Transverse colon (tissue), 4 donors: ENCODE measurements at regions not wholly inside any gene's neighbourhood (a gene's known extent, or its start where the extent isn't known, plus 50 kb on each side); places are given as distances from the start of the nearest gene placed in this dataset.

Source experiments
- DNase-seq: peaks from one replicate; pipeline ENCODE4 v3.0.0-alpha.2; 2019
- H3K27ac ChIP-seq, 4 donors: fragments of 200-600 bp; sonication (generic); 2 replicates each; pipeline ENCODE4 v1.5.1; 2016 to 2018; ENCODE audit warnings: inconsistent platforms in 4 of 4
- H3K27me3 ChIP-seq: fragments of 200-600 bp; sonication (generic); 2 replicates; pipeline ENCODE4 v1.5.1; 2017; ENCODE audit warnings: inconsistent platforms
- H3K36me3 ChIP-seq, 4 donors: fragments of 200-600 bp; sonication (generic); 2 replicates each; pipeline ENCODE4 v1.5.1; 2017 to 2019; ENCODE audit warnings: inconsistent platforms in 4 of 4
- H3K4me1 ChIP-seq, 4 donors: fragments of 200-600 bp; sonication (generic); 2 replicates each; pipeline ENCODE4 v1.5.1; 2017 to 2020; ENCODE audit warnings: inconsistent platforms in 4 of 4
- H3K4me3 ChIP-seq, 4 donors: fragments of 200-600 bp; sonication (generic); 1 replicate in 1 of 4; 2 replicates in 3 of 4; pipeline versions ENCODE4 v1.5.1 to v1.6.1; 2017 to 2019; ENCODE audit warnings: inconsistent platforms in 4 of 4
- H3K9me3 ChIP-seq, 2 donors: fragments of 200-600 bp; sonication (generic); 2 replicates each; pipeline ENCODE4 v1.5.1; 2017 to 2019; ENCODE audit warnings: inconsistent platforms in 2 of 2
- CTCF ChIP-seq, 5 experiments: fragments of 200-600 bp in 3 of 5; fragments of 450-650 bp in 2 of 5; sonication (generic) in 3 of 5; IDR thresholded peaks; 1 replicate in 2 of 5; 2 replicates in 3 of 5; pipeline ENCODE4 v1.5.1; 2016 to 2017; ENCODE audit warnings: antibody characterized with exemption in 5 of 5, inconsistent platforms in 3 of 5, mild to moderate bottlenecking in 2 of 5, moderate library complexity in 1 of 5
- EP300 ChIP-seq: sonication (generic); formaldehyde crosslinking; IDR thresholded peaks from one replicate; pipeline ENCODE4 v1.6.1; 2017; ENCODE audit warnings: antibody characterized with exemption, low read depth
- POLR2A ChIP-seq: fragments of 450-650 bp; IDR thresholded peaks from one replicate; pipeline ENCODE4 v1.6.1; 2016; ENCODE audit warnings: antibody characterized with exemption, mild to moderate bottlenecking, moderate library complexity
- POLR2AphosphoS5 ChIP-seq, 3 donors: sonication (generic); formaldehyde crosslinking; IDR thresholded peaks; one replicate each; pipeline ENCODE4 v1.6.1; 2016; ENCODE audit warnings: antibody characterized with exemption in 3 of 3
- WGBS, 2 donors: methylation state at CpG; one replicate each; pipeline ENCODE4 v1.1.5; 2018; ENCODE audit warnings: low coverage in 1 of 2; 5-methylcytosine and 5-hydroxymethylcytosine counted together
- in situ Hi-C, 4 donors: fragments of 200-750 bp; cut with MboI; loops; one replicate each; pipeline versions ENCODE4 v1.15.0 to v1.15.1; 2017; ENCODE audit warnings: low sequenced_read_pairs in 3 of 4, low pct_ligation_motif_present in 1 of 4, low pct_unique_long_range_greater_than_20kb in 1 of 4
- intact Hi-C: fragments of 100-400 bp; cut with DNase I; formaldehyde crosslinking; loops from one replicate; pipeline ENCODE4 v1.15.1; 2023; ENCODE audit warnings: low total_unique reads

- no peak for DNase-seq
- in situ Hi-C loops = no loop called here
- Histone ChIP-seq H3K4me1 (no peaks in the 10 kb centered on the region), H3K27ac (no peak overlapping the region), H3K27me3 (no peaks in the 10 kb centered on the region), H3K36me3 (no peaks in the 10 kb centered on the region), H3K4me3 (no peak overlapping the region), H3K9me3 (no peaks in the 10 kb centered on the region)
- TF ChIP-seq POLR2AphosphoS5 (IDR thresholded peaks at IDR 0.05) = no peak
- TF ChIP-seq POLR2A = no peak
- TF ChIP-seq EP300 = no peak
- intact Hi-C loops = no loop called here
Measured at GRCh38 chr6:112929641-112930040, 582.5 kb downstream of the RFPL4B start.

DNA sequence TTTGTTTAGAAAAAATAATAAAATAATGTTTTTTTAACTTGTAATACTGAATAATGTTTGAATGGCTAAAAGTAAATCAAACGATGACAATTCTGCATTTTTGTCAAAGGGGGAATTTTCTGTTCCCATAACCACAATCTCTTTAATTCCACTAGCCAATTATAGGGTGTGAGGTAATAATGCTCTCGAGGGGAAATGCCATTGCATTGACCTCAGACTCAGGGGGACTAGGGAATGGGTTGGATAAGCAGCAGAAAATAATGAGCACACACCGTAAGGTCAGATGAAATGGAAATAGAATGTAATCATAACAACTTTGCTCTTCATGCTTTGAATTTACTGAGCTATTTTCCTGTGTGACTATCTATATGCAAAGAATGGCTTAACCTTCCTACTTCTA is 584.7 kb downstream of the RFPL4B start:
- Histone ChIP-seq H3K4me1 (no peaks in the 10 kb centered on the region), H3K9me3 (no peaks in the 10 kb centered on the region), H3K36me3 (no peaks in the 10 kb centered on the region), H3K27ac (no peak overlapping the region), H3K27me3 (no peaks in the 10 kb centered on the region), H3K4me3 (no peak overlapping the region)
- intact Hi-C loops (no loop called here), in situ Hi-C loops (no loop called here)
- no peak for DNase-seq
- 70 to 72% methylated on average over 3 of the region's 3 CpGs for WGBS, 2 donors
- TF ChIP-seq EP300 = no peak

DNA sequence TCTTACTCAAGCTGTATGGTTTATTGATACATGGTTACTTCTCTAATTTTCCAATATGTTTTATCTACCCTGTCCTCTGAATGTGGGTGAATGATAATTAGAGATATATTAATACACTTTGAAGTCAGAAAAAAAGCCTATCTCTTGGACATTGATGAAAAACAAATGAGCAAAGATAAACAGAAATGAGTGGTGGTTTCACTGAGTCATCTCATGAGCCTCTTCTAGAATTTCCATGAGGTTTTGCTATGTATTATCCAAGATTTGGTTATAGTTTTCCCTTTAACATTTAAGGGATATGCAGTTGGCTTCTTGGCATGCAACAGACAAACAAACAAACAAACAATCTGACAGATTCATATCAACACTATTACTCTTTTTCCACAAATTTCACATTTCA is 586.8 kb downstream of the RFPL4B start:
- Histone ChIP-seq H3K27ac (no peak overlapping the region), H3K27me3 (no peaks in the 10 kb centered on the region), H3K4me1 (no peaks in the 10 kb centered on the region), H3K36me3 (no peaks in the 10 kb centered on the region), H3K9me3 (no peaks in the 10 kb centered on the region), H3K4me3 (no peak overlapping the region)
- in situ Hi-C loops = no loop called here
- no peak for DNase-seq
- intact Hi-C loops = no loop called here
- TF ChIP-seq POLR2AphosphoS5 (IDR thresholded peaks at IDR 0.05) (no peak), EP300 (no peak), POLR2A (no peak), CTCF (IDR thresholded peaks at IDR 0.05) (no peak)

DNA sequence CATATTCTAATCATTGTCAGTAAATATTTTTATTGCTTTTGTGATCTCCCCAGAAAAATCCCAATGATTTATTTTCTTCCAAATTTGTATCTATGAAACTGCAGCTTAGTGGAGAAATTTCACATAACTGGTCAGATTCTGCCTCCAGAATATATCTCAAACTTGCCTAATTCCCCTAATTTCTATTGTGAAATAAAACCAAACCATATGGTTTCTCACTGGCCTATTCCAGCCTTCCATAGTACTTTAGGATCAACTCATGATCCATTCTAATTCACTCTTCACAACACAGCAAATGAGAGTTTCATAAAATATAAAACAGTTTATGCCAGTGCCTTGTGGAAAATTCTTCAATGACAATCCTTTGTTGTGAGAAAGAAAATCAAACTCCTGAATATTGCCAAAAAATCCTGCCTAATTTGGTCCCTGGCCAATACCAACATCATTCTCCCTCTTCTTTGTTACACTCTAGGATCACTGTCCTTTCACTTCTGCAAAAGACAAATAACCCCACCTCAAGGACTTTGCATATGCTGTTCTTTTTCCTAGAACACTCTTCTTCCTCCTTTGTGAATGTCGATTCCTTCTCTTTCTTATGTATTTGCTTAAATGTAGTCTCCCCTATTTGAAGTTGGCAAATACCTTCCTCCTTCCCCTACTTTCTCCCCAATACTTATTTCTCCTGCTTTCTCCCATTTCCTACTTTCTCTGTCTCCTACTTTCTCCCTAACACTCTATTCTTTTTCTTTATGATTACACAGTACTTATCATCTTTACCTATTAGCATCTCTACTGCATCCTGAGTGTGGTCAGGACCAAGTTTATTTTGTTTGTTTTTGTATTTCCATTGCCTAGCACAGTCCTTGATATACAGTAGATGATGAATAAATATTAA is 587.5 kb downstream of the RFPL4B start:
- 13 to 41% methylated on average over 1 of the region's 1 CpG for WGBS, 2 donors
- DNase-seq = no peak
- H3K27me3 ChIP-seq = no peaks in the 10 kb centered on the region
- H3K4me1 ChIP-seq = no peaks in the 10 kb centered on the region
- in situ Hi-C loops (no loop called here), intact Hi-C loops (no loop called here)
- H3K36me3 ChIP-seq = no peaks in the 10 kb centered on the region
- no peak overlapping the region for H3K27ac ChIP-seq
- no peak for TF ChIP-seq POLR2AphosphoS5 (IDR thresholded peaks at IDR 0.05)
- no peak for TF ChIP-seq CTCF (IDR thresholded peaks at IDR 0.05)
- H3K4me3 ChIP-seq = no peak overlapping the region
- H3K9me3 ChIP-seq = no peaks in the 10 kb centered on the region

DNA sequence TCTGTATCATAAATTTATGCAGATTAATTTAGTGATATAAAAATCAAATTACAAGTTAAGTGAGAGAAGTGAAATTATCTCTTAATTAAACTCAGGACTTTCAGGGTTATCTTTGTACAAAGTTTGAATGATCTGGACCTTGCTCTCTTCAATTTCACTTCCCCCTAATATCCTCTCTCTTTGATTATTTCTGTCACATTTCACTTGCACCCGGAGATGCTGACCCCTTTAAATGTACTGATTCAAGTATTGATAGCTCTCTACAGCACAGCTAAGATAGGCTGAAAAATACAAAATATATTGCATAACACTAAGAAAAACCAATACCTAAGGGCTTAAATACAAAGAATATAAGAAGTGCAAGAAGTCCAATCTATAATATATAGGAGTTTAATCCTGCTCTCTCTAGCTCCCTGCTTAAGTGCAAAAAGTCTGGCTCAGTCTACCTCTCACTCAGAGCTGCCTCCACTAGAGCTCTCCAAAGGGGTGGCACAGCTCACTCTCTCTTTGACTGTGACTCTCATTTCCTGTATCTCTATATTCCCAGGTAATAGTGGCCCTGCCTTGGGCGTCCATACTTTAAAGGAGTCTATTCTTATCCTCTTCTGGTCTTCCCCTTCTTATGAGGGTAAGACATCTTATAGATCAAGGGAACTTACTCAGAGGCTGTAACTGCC is 588.4 kb downstream of the RFPL4B start:
- TF ChIP-seq POLR2AphosphoS5 (IDR thresholded peaks at IDR 0.05) (no peak), CTCF (IDR thresholded peaks at IDR 0.05) (no peak), POLR2A (no peak), EP300 (no peak)

More for the DNA sequence above, 588.4 kb downstream of the RFPL4B start:
- intact Hi-C loops (no loop called here), in situ Hi-C loops (no loop called here)
- H3K27me3 ChIP-seq = no peaks in the 10 kb centered on the region
- 60 to 79% methylated on average over 1 to 2 of the region's 2 CpGs for WGBS, 2 donors
- no peaks in the 10 kb centered on the region for H3K4me1 ChIP-seq
- no peaks in the 10 kb centered on the region for H3K9me3 ChIP-seq
- H3K27ac ChIP-seq = no peak overlapping the region
- H3K36me3 ChIP-seq = no peaks in the 10 kb centered on the region
- DNase-seq = no peak
- H3K4me3 ChIP-seq = no peak overlapping the region
